Vagina (tissue), 2 donors: ENCODE measurements at regions not wholly inside any gene's neighbourhood (a gene's known extent, or its start where the extent isn't known, plus 50 kb on each side); places are given as distances from the start of the nearest gene placed in this dataset.

Experiments used
- CTCF ChIP-seq, 3 experiments: fragments of 450-650 bp in 2 of 3; fragments of 200-600 bp in 1 of 3; sonication (generic) in 1 of 3; IDR thresholded peaks; one replicate each; pipeline ENCODE4 v1.5.1; 2017 to 2019; ENCODE audit warnings: antibody characterized with exemption in 3 of 3, mild to moderate bottlenecking in 2 of 3, moderate library complexity in 2 of 3
- POLR2A ChIP-seq, 2 donors: fragments of 450-650 bp; IDR thresholded peaks; one replicate each; pipeline ENCODE4 v1.6.1; 2017; ENCODE audit warnings: antibody characterized with exemption in 2 of 2, mild to moderate bottlenecking in 2 of 2, moderate library complexity in 2 of 2
- POLR2AphosphoS5 ChIP-seq, 2 donors: sonication (generic); formaldehyde crosslinking; IDR thresholded peaks; one replicate each; pipeline ENCODE4 v1.9.0; 2017; ENCODE audit warnings: antibody characterized with exemption in 2 of 2, mild to moderate bottlenecking in 2 of 2, low read depth in 1 of 2; ENCODE audit not compliant: insufficient read depth in 1 of 2

GRCh38 chr12:93214523-93215289, 163.0 kb upstream of the NUDT4 start:
- no peak for TF ChIP-seq POLR2A (IDR thresholded peaks at IDR 0.05)
- no peak for TF ChIP-seq CTCF (IDR thresholded peaks at IDR 0.05)
- no peak for TF ChIP-seq POLR2AphosphoS5 (IDR thresholded peaks at IDR 0.05; ENCODE audit: insufficient read depth in 1 of 2, low read depth in 1 of 2)
